ENCODE measurements at regions not wholly inside any gene's neighbourhood (a gene's known extent, or its start where the extent isn't known, plus 50 kb on each side); places are given as distances from the start of the nearest gene placed in this dataset.

DNA sequence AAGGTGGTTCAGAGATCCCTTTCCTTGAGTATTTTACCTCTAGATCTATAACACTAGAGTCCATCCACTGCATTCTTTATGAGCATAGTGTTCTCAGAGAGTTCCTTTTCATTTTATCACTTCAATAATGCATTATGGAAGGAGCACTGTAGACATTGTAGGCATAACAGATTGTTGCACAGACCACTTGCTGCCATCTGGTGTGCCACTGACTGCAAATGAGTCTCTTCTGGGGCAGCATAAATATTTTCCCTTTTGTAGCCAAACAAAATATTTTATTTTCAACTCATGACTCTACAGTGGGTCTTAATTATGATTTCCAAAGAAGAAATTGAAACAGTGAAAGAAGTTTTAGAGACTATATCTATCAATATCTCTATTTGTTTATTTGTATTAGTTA is 290.4 kb downstream of the OLFM3 start:
- TF ChIP-seq, protein P1, sequence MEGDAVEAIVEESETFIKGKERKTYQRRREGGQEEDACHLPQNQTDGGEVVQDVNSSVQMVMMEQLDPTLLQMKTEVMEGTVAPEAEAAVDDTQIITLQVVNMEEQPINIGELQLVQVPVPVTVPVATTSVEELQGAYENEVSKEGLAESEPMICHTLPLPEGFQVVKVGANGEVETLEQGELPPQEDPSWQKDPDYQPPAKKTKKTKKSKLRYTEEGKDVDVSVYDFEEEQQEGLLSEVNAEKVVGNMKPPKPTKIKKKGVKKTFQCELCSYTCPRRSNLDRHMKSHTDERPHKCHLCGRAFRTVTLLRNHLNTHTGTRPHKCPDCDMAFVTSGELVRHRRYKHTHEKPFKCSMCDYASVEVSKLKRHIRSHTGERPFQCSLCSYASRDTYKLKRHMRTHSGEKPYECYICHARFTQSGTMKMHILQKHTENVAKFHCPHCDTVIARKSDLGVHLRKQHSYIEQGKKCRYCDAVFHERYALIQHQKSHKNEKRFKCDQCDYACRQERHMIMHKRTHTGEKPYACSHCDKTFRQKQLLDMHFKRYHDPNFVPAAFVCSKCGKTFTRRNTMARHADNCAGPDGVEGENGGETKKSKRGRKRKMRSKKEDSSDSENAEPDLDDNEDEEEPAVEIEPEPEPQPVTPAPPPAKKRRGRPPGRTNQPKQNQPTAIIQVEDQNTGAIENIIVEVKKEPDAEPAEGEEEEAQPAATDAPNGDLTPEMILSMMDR (IDR thresholded peaks at IDR 0.05; ENCODE audit: low read length): no peak
- TF ChIP-seq EZH2 (IDR thresholded peaks at IDR 0.05; ENCODE audit: borderline replicate concordance, low read length): no peak
